PC-3 (cell line): ENCODE measurements at regions not wholly inside any gene's neighbourhood (a gene's known extent, or its start where the extent isn't known, plus 50 kb on each side); places are given as distances from the start of the nearest gene placed in this dataset.

Experiments used
- ATAC-seq: fragments of 200-7000 bp; cut with Tn5 transposase; 2 replicates; pipeline ENCODE4 v1.9.1; 2020; ENCODE audit warnings: mild to moderate bottlenecking, moderate library complexity
- BruUV-seq: library from RNA; stranded (reverse); fragments of 400-500 nt; replicated peaks from 2 replicates; lab custom pipeline; 2021; lab: Mats Ljungman, UMichigan
- CTCF ChIA-PET: fragments of 300-600 bp; sonication (Branson Sonifier 250); formaldehyde crosslinking; loops from one replicate; lab custom pipeline; 2022; ENCODE audit warnings: antibody characterized with exemption; lab: Charles Lee
- POLR2A ChIA-PET: fragments of 300-600 bp; sonication (Branson Sonifier 250); formaldehyde crosslinking; loops from one replicate; lab custom pipeline; 2022; ENCODE audit warnings: antibody characterized with exemption; ENCODE audit not compliant: unreplicated experiment; lab: Charles Lee
- DNase-seq: peaks from one replicate; pipeline ENCODE4 v3.0.0-alpha.2; 2015
- H2AFZ ChIP-seq: fragments of 300-600 bp; sonication (generic); 2 replicates; pipeline ENCODE4 v1.6.0; 2016; ENCODE audit warnings: antibody characterized with exemption, low read length
- H3F3A ChIP-seq: fragments of 300-600 bp; sonication (generic); one replicate; pipeline ENCODE4 v1.6.0; 2017; ENCODE audit warnings: antibody characterized with exemption, low read length, control low read depth, mild to moderate bottlenecking; ENCODE audit not compliant: unreplicated experiment
- H3K27ac ChIP-seq: fragments of 300-600 bp; sonication (generic); 2 replicates; pipeline ENCODE4 v1.5.1; 2016; ENCODE audit warnings: mild to moderate bottlenecking, low read length
- H3K27me3 ChIP-seq: fragments of 300-600 bp; sonication (generic); 2 replicates; pipeline ENCODE4 v1.6.1; 2016; ENCODE audit warnings: low read length, mixed read lengths
- H3K36me3 ChIP-seq: fragments of 300-600 bp; sonication (generic); 2 replicates; pipeline ENCODE4 v1.6.1; 2016; ENCODE audit warnings: low read depth, mixed run types, low read length, mixed read lengths
- H3K4me1 ChIP-seq: fragments of 300-600 bp; sonication (generic); 2 replicates; pipeline ENCODE4 v1.5.1; 2016; ENCODE audit warnings: low read length; ENCODE audit not compliant: insufficient read depth
- H3K4me2 ChIP-seq: fragments of 300-600 bp; sonication (generic); 2 replicates; pipeline ENCODE4 v1.6.0; 2016; ENCODE audit warnings: low read length
- H3K4me3 ChIP-seq: fragments of 300-600 bp; sonication (generic); 2 replicates; pipeline ENCODE4 v1.5.1; 2016; ENCODE audit warnings: mild to moderate bottlenecking, low read length, mixed read lengths
- H3K79me2 ChIP-seq: fragments of 300-600 bp; sonication (generic); 2 replicates; pipeline ENCODE4 v1.6.1; 2017; ENCODE audit warnings: low read length, mixed read lengths
- H3K9ac ChIP-seq: fragments of 300-600 bp; sonication (generic); 2 replicates; pipeline ENCODE4 v1.6.0; 2016; ENCODE audit warnings: mild to moderate bottlenecking, low read length
- H3K9me2 ChIP-seq: fragments of 300-600 bp; sonication (generic); replicated peaks from 2 replicates; pipeline ENCODE4 v1.6.1; 2016; ENCODE audit warnings: mixed run types, low read length, mixed read lengths
- H3K9me3 ChIP-seq: fragments of 300-600 bp; sonication (generic); 2 replicates; pipeline ENCODE4 v1.6.1; 2016; ENCODE audit warnings: low read length, mixed read lengths
- H4K20me1 ChIP-seq: fragments of 300-600 bp; sonication (generic); 2 replicates; pipeline ENCODE4 v1.6.1; 2016; ENCODE audit warnings: low read length, mixed read lengths
- EZH2 ChIP-seq: fragments of 300-600 bp; sonication (generic); IDR thresholded peaks from one replicate; pipeline ENCODE4 v1.6.1; 2017; ENCODE audit warnings: antibody characterized with exemption, mild to moderate bottlenecking, low read length; ENCODE audit not compliant: unreplicated experiment
- EZH2phosphoT487 ChIP-seq: fragments of 300-600 bp; sonication (generic); IDR thresholded peaks from 2 replicates; pipeline ENCODE4 v1.6.1; 2018; ENCODE audit warnings: mild to moderate bottlenecking, antibody characterized with exemption, low read length, borderline replicate concordance
- intact Hi-C: fragments of 100-400 bp; cut with micrococcal nuclease; formaldehyde crosslinking; loops from 2 replicates; pipeline ENCODE4 v1.9.0; 2023
- TF ChIP-seq, protein P1 (sequence below): fragments of 300-600 bp; sonication (generic); conservative IDR thresholded peaks from 2 replicates; pipeline ENCODE4 v1.5.1; 2017; ENCODE audit warnings: antibody characterized with exemption, low read depth, mild to moderate bottlenecking, low read length

DNA sequence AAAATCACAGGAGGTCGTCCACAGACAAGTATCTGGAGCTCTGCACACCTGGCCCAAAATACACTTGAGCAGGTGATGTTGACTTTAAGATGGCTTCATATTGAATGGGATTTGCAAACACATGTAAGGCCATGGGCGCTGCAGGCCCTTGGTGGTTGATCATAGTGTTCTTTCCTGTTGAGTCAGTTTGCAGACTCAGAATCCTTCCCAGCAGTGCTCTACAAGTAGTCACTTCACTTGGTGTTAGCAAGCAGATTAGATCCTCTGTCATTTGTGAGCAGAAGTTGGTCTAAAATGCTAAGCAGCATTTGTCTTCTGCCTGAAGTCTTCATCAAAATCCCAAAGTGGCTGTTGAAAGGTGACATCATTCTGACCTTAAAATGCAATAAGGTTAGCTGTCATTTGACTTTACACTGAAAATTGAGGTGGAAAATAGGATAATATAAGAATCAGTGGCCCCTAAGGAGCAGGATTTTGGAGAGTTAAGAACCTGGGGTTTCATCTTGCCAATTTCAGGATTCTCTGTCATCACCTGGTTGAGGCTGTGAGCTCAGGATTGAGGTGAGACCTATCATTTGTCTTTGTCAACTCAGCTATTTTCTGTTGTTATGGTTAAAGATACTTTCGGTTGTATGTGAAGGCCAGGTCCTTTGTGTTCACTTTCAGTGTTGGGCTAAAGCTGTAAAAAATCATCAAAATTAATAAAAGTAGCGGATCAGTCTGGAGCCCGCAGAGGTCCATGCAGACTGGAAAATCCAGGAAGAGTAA is 114.5 kb downstream of the LRRC70 start:
- no peak for DNase-seq
- H3K4me2 ChIP-seq = no peak overlapping the region
- ATAC-seq = no peak
- intact Hi-C loops = no loop called here
- no peaks in the 10 kb centered on the region for H3K9me2 ChIP-seq
- no peaks in the 10 kb centered on the region for H3K9me3 ChIP-seq
- no peaks in the 10 kb centered on the region for H3K4me1 ChIP-seq
- TF ChIP-seq EZH2phosphoT487 = no peak
- no peak for TF ChIP-seq EZH2
- TF ChIP-seq, protein P1, sequence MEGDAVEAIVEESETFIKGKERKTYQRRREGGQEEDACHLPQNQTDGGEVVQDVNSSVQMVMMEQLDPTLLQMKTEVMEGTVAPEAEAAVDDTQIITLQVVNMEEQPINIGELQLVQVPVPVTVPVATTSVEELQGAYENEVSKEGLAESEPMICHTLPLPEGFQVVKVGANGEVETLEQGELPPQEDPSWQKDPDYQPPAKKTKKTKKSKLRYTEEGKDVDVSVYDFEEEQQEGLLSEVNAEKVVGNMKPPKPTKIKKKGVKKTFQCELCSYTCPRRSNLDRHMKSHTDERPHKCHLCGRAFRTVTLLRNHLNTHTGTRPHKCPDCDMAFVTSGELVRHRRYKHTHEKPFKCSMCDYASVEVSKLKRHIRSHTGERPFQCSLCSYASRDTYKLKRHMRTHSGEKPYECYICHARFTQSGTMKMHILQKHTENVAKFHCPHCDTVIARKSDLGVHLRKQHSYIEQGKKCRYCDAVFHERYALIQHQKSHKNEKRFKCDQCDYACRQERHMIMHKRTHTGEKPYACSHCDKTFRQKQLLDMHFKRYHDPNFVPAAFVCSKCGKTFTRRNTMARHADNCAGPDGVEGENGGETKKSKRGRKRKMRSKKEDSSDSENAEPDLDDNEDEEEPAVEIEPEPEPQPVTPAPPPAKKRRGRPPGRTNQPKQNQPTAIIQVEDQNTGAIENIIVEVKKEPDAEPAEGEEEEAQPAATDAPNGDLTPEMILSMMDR = no peak
- H4K20me1 ChIP-seq = no peaks in the 10 kb centered on the region
- H3K27ac ChIP-seq = no peak overlapping the region
- no peak overlapping the region for H3K4me3 ChIP-seq
- no TSS peak for BruUV-seq
- ChIA-PET CTCF (no interaction called here), POLR2A (no interaction called here)
- H3K27me3 ChIP-seq = no peaks in the 10 kb centered on the region
- H2AFZ ChIP-seq = no peak overlapping the region
- H3K9ac ChIP-seq = no peak overlapping the region
- no peaks in the 10 kb centered on the region for H3F3A ChIP-seq
- H3K36me3 ChIP-seq = no peaks in the 10 kb centered on the region
- H3K79me2 ChIP-seq = no peaks in the 10 kb centered on the region

DNA sequence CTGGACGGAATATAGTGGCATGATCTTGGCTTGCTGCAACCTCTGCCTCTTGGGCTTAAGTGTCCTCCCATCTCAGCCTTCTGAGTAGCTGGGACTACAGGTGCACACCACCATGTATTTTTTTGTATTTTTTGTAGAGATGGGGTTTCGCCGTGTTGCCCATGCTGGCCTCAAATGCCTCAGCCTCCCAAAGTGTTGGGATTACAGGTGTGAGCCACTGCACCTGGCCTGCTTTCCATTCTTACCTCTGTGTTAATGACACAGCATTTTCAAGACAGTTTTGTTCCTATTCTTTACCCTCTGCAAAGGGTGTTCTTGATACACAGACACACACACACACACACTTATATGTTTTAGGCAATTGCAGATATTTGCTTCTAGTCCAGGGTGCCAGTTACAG is 113.3 kb downstream of the LRRC70 start:
- Histone ChIP-seq H2AFZ (no peak overlapping the region), H3K9me2 (no peaks in the 10 kb centered on the region), H4K20me1 (no peaks in the 10 kb centered on the region), H3K27ac (no peak overlapping the region), H3K9me3 (no peaks in the 10 kb centered on the region), H3K79me2 (no peaks in the 10 kb centered on the region), H3K4me2 (no peak overlapping the region), H3K4me3 (no peak overlapping the region), H3K27me3 (no peaks in the 10 kb centered on the region), H3K4me1 (no peaks in the 10 kb centered on the region), H3F3A (no peaks in the 10 kb centered on the region), H3K9ac (no peak overlapping the region), H3K36me3 (no peaks in the 10 kb centered on the region)
- ChIA-PET POLR2A (no interaction called here), CTCF (no interaction called here)
- no TSS peak for BruUV-seq
- ATAC-seq (no peak), DNase-seq (no peak)
- no peak for TF ChIP-seq EZH2
- TF ChIP-seq EZH2phosphoT487 = no peak
- TF ChIP-seq, protein P1 = no peak
- intact Hi-C loops = no loop called here

DNA sequence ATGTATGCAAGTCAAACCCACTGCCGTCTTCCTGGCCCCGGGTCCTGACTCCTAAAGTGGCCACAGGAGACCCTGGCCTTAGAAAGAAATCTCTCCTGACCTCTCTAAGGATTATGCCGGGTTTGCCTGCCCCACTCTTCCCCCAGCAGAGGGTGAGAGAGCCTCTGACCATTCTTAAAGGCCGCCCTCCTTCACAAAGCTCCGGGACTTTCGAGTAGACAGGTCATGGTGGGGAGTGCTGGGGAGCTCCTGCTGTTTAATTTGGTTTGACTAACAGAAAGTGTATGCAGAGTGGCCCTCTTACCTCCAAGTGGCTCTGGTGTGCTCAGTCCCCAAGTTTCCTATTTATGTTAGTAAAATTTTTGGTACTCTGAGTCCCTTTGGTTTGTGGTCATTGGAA is 111.8 kb downstream of the LRRC70 start:
- Histone ChIP-seq H3K4me2 (no peak overlapping the region), H3K27me3 (no peaks in the 10 kb centered on the region), H2AFZ (no peak overlapping the region), H4K20me1 (no peaks in the 10 kb centered on the region), H3K9me3 (no peaks in the 10 kb centered on the region), H3K4me1 (no peaks in the 10 kb centered on the region), H3K79me2 (no peaks in the 10 kb centered on the region), H3K4me3 (no peak overlapping the region), H3F3A (no peaks in the 10 kb centered on the region), H3K9me2 (no peaks in the 10 kb centered on the region), H3K27ac (no peak overlapping the region), H3K36me3 (no peaks in the 10 kb centered on the region), H3K9ac (no peak overlapping the region)
- ChIA-PET POLR2A (no interaction called here), CTCF (no interaction called here)
- no peak for DNase-seq
- ATAC-seq = no peak
- no peak for TF ChIP-seq EZH2phosphoT487
- TF ChIP-seq, protein P1 = no peak
- no peak for TF ChIP-seq EZH2
- BruUV-seq = no TSS peak
- intact Hi-C loops = no loop called here
